IMR-90 (cell line): ENCODE measurements at regions not wholly inside any gene's neighbourhood (a gene's known extent, or its start where the extent isn't known, plus 50 kb on each side); places are given as distances from the start of the nearest gene placed in this dataset.

ENCODE experiments used
- ATAC-seq: fragments of 200-7000 bp; cut with Tn5 transposase; 2 replicates; pipeline ENCODE4 v1.9.1; 2020; ENCODE audit warnings: low read depth, mild to moderate bottlenecking, moderate library complexity
- BruUV-seq: library from RNA; stranded (reverse); fragments of 400-500 nt; replicated peaks from 2 replicates; lab custom pipeline; 2021; lab: Mats Ljungman, UMichigan
- CTCF ChIA-PET: fragments of 300-600 bp; formaldehyde crosslinking; extraction: SDS; loops from one replicate; lab custom pipeline; 2021; ENCODE audit warnings: antibody characterized with exemption; lab: Yijun Ruan, JAX
- POLR2A ChIA-PET: fragments of 300-600 bp; sonication (Branson Sonifier 250); formaldehyde crosslinking; loops from one replicate; lab custom pipeline; 2022; ENCODE audit warnings: antibody characterized with exemption; ENCODE audit not compliant: unreplicated experiment; lab: Charles Lee
- DNase-seq: peaks from one replicate; pipeline ENCODE4 v3.0.0; 2013
- H2AFZ ChIP-seq: replicated peaks from 2 replicates; pipeline ENCODE3; 2013; ENCODE audit warnings: low read length, mild to moderate bottlenecking; ENCODE audit not compliant: poor library complexity
- H2AK5ac ChIP-seq: 2 replicates; pipeline ENCODE4 v1.6.1; 2013; ENCODE audit warnings: low read depth, low read length, inconsistent platforms
- H2AK9ac ChIP-seq: replicated peaks from 2 replicates; pipeline ENCODE3; 2013; ENCODE audit warnings: mild to moderate bottlenecking, low read depth, low read length, moderate library complexity; ENCODE audit not compliant: poor library complexity
- H2BK120ac ChIP-seq: 2 replicates; pipeline ENCODE4 v1.6.1; 2013; ENCODE audit warnings: low read depth, low read length, inconsistent platforms
- H2BK15ac ChIP-seq: 3 replicates; pipeline ENCODE4 v1.6.1; 2013; ENCODE audit warnings: low read depth, low read length, inconsistent platforms
- H2BK20ac ChIP-seq: 2 replicates; pipeline ENCODE4 v1.6.1; 2013; ENCODE audit warnings: low read depth, mild to moderate bottlenecking, inconsistent platforms, low read length, moderate library complexity
- H2BK5ac ChIP-seq: 2 replicates; pipeline ENCODE4 v1.6.1; 2013; ENCODE audit warnings: mild to moderate bottlenecking, low read depth, low read length, inconsistent platforms; ENCODE audit not compliant: poor library complexity, severe bottlenecking
- H3K14ac ChIP-seq: replicated peaks from 2 replicates; pipeline ENCODE4 v1.6.1; 2013; ENCODE audit warnings: low read depth, low read length, inconsistent platforms
- H3K18ac ChIP-seq: 2 replicates; pipeline ENCODE4 v1.6.1; 2013; ENCODE audit warnings: low read depth, low read length, control low read depth
- H3K23ac ChIP-seq: 2 replicates; pipeline ENCODE4 v1.6.1; 2013; ENCODE audit warnings: low read depth, low read length, inconsistent platforms
- H3K27ac ChIP-seq: 2 replicates; pipeline ENCODE4 v1.5.1; 2013; ENCODE audit warnings: mild to moderate bottlenecking, control low read depth, low read length; ENCODE audit not compliant: insufficient read depth
- H3K27me3 ChIP-seq: 2 replicates; pipeline ENCODE4 v1.6.1; 2013; ENCODE audit warnings: low read length; ENCODE audit not compliant: control insufficient read depth, insufficient read depth
- H3K36me3 ChIP-seq: 2 replicates; pipeline ENCODE4 v1.6.1; 2013; ENCODE audit warnings: low read length, mixed read lengths; ENCODE audit not compliant: control insufficient read depth, insufficient read depth
- H3K4ac ChIP-seq: 2 replicates; pipeline ENCODE4 v1.6.1; 2013; ENCODE audit warnings: low read depth, low read length, inconsistent platforms
- H3K4me1 ChIP-seq: 2 replicates; pipeline ENCODE4 v1.6.1; 2013; ENCODE audit warnings: low read length, mixed read lengths; ENCODE audit not compliant: control insufficient read depth, insufficient read depth
- H3K4me2 ChIP-seq: 2 replicates; pipeline ENCODE4 v1.6.1; 2013; ENCODE audit warnings: low read depth, mild to moderate bottlenecking, control low read depth, low read length, moderate library complexity
- H3K4me3 ChIP-seq: 2 replicates; pipeline ENCODE4 v1.5.1; 2013; ENCODE audit warnings: low read depth, mild to moderate bottlenecking, control low read depth, low read length, moderate library complexity; ENCODE audit not compliant: insufficient read depth
- H3K56ac ChIP-seq: 2 replicates; pipeline ENCODE4 v1.6.1; 2013; ENCODE audit warnings: low read length, inconsistent platforms; ENCODE audit not compliant: insufficient read depth; ENCODE audit errors: extremely low read depth
- H3K79me1 ChIP-seq, 2 experiments: 2 replicates each; pipeline ENCODE4 v1.6.1; 2013; ENCODE audit warnings: low read length in 2 of 2, inconsistent platforms in 1 of 2, low read depth in 1 of 2
- H3K9ac ChIP-seq: 2 replicates; pipeline ENCODE4 v1.6.1; 2013; ENCODE audit warnings: low read depth, low read length, control low read depth
- H3K9me1 ChIP-seq: 2 replicates; pipeline ENCODE4 v1.6.1; 2013; ENCODE audit warnings: low read length, inconsistent platforms; ENCODE audit not compliant: insufficient read depth
- H3K9me3 ChIP-seq: 2 replicates; pipeline ENCODE4 v1.6.1; 2013; ENCODE audit warnings: low read length; ENCODE audit not compliant: control insufficient read depth, insufficient read depth
- H4K20me1 ChIP-seq: 2 replicates; pipeline ENCODE4 v1.6.1; 2013; ENCODE audit warnings: low read length, inconsistent platforms; ENCODE audit not compliant: insufficient read depth
- H4K5ac ChIP-seq: 2 replicates; pipeline ENCODE4 v1.6.1; 2013; ENCODE audit warnings: mild to moderate bottlenecking, low read depth, low read length, control low read depth
- H4K8ac ChIP-seq, 2 experiments: 2 replicates each; pipeline ENCODE4 v1.6.1; 2013; ENCODE audit warnings: low read depth in 2 of 2, low read length in 2 of 2, control low read depth in 1 of 2, inconsistent platforms in 1 of 2
- H4K91ac ChIP-seq: 2 replicates; pipeline ENCODE4 v1.6.1; 2013; ENCODE audit warnings: low read depth, low read length, inconsistent platforms; ENCODE audit not compliant: insufficient read depth
- CHD1 ChIP-seq: IDR thresholded peaks from 2 replicates; pipeline ENCODE4 v1.6.1; 2012; ENCODE audit warnings: low read depth, low read length, improper control_type of control experiment
- MAFK ChIP-seq: IDR thresholded peaks from 2 replicates; pipeline ENCODE4 v1.6.1; 2012; ENCODE audit warnings: low read depth, low read length, improper control_type of control experiment
- MXI1 ChIP-seq: IDR thresholded peaks from 2 replicates; pipeline ENCODE4 v1.6.1; 2012; ENCODE audit warnings: low read depth, mild to moderate bottlenecking, low read length, moderate library complexity, borderline replicate concordance
- NFE2L2 ChIP-seq: fragments of 150-350 bp; IDR thresholded peaks from 2 replicates; pipeline ENCODE4 v1.6.1; 2016; ENCODE audit warnings: low read depth, mild to moderate bottlenecking, low read length
- POLR2A ChIP-seq: IDR thresholded peaks from 2 replicates; pipeline ENCODE4 v1.6.1; 2012; ENCODE audit warnings: mild to moderate bottlenecking, low read depth, low read length
- RFX5 ChIP-seq: IDR thresholded peaks from 2 replicates; pipeline ENCODE4 v1.8.0; 2012; ENCODE audit warnings: low read depth, mild to moderate bottlenecking, low read length, moderate library complexity
- WGBS, 2 experiments: methylation state at CpG; one replicate each; pipeline versions ENCODE4 v1.1.5 to v1.1.7; 2013; ENCODE audit warnings: missing lambda C conversion rate in 2 of 2; ENCODE audit not compliant: insufficient read length in 1 of 2; ENCODE audit errors: extremely low coverage in 2 of 2; 5-methylcytosine and 5-hydroxymethylcytosine counted together
- dilution Hi-C: fragments of 300-500 bp; cut with HindIII; formaldehyde crosslinking; loops from one replicate; pipeline ENCODE4 v1.14.3; 2018; ENCODE audit warnings: low sequenced_read_pairs; ENCODE audit not compliant: unreplicated experiment
- in situ Hi-C: fragments of 300-500 bp; cut with MboI; formaldehyde crosslinking; loops from 3 replicates; pipeline ENCODE4 v1.14.3; 2019; ENCODE audit warnings: low sequenced_read_pairs, inconsistent platforms, mixed read lengths
- intact Hi-C: fragments of 100-400 bp; cut with micrococcal nuclease; formaldehyde crosslinking; loops from 2 replicates; pipeline ENCODE4 v1.10.0; 2022
- TF ChIP-seq, protein P1 (sequence below): fragments of 150-350 bp; IDR thresholded peaks from 2 replicates; pipeline ENCODE4 v1.6.1; 2017; ENCODE audit warnings: mild to moderate bottlenecking, antibody characterized with exemption, low read length, low read depth
- TF ChIP-seq, protein P2 (sequence below): conservative IDR thresholded peaks from 2 replicates; pipeline ENCODE4 v1.5.1; 2012; ENCODE audit warnings: mild to moderate bottlenecking, low read depth, low read length, improper control_type of control experiment

DNA sequence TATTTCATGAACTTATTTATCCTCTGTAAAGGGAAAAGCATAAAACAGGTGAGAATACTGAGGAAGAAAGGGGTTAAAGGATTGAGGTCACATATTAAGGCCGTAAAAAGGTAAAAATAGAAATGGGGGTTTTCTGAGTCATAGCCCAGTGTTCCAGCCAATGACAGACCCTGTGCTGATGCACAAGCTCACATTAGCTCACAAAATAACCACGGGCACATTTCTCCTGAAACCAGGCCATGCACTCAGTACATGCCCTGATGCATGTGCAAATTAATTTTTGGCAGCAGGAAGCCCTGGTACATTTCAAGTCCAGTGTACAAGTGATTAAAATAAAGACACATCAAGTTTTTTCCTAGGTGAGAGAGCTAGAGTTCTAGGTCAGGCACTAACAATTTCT, 194.4 kb downstream of the TMEM200A start:
- Histone ChIP-seq H3K27me3 (no peaks in the 10 kb centered on the region), H3K9ac (no peak overlapping the region), H3K27ac (no peak overlapping the region), H3K36me3 (no peaks in the 10 kb centered on the region), H3K4ac (no peak overlapping the region), H3K18ac (no peak overlapping the region), H2BK120ac (no peak overlapping the region), H2BK20ac (no peak overlapping the region), H2BK5ac (no peak overlapping the region), H3K56ac (no peak overlapping the region), H3K14ac (no peak overlapping the region), H3K9me1 (no peaks in the 10 kb centered on the region), H3K4me1 (peaks cover 2% of the 10 kb centered on the region; the same call in 1 of the 2 replicates), H3K79me1 (no peaks in the 10 kb centered on the region), H4K20me1 (no peaks in the 10 kb centered on the region), H3K9me3 (no peaks in the 10 kb centered on the region), H2AK9ac (no peak overlapping the region), H4K5ac (no peak overlapping the region), H2AK5ac (no peak overlapping the region), H2BK15ac (no peak overlapping the region), H3K23ac (no peak overlapping the region), H2AFZ (no peak overlapping the region), H3K4me3 (no peak overlapping the region), H3K4me2 (no peak overlapping the region; the same call in 1 of the 2 replicates), H4K8ac (no peak overlapping the region), H4K91ac (no peak overlapping the region)
- dilution Hi-C loops (no loop called here), in situ Hi-C loops (no loop called here), intact Hi-C loops (no loop called here)
- CTCF ChIA-PET: interaction anchor here (0.6 kb wide), 2 partner anchors 62 to 132 kb away, joined by 3 to 4 read pairs; no protein-coding TSS in a partner anchor
- TF ChIP-seq RFX5 (no peak), CHD1 (no peak), MAFK (no peak), POLR2A (no peak), NFE2L2 (no peak), MXI1 (no peak)
- TF ChIP-seq, protein P1, sequence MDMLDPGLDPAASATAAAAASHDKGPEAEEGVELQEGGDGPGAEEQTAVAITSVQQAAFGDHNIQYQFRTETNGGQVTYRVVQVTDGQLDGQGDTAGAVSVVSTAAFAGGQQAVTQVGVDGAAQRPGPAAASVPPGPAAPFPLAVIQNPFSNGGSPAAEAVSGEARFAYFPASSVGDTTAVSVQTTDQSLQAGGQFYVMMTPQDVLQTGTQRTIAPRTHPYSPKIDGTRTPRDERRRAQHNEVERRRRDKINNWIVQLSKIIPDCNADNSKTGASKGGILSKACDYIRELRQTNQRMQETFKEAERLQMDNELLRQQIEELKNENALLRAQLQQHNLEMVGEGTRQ: no peak
- TF ChIP-seq, protein P2, sequence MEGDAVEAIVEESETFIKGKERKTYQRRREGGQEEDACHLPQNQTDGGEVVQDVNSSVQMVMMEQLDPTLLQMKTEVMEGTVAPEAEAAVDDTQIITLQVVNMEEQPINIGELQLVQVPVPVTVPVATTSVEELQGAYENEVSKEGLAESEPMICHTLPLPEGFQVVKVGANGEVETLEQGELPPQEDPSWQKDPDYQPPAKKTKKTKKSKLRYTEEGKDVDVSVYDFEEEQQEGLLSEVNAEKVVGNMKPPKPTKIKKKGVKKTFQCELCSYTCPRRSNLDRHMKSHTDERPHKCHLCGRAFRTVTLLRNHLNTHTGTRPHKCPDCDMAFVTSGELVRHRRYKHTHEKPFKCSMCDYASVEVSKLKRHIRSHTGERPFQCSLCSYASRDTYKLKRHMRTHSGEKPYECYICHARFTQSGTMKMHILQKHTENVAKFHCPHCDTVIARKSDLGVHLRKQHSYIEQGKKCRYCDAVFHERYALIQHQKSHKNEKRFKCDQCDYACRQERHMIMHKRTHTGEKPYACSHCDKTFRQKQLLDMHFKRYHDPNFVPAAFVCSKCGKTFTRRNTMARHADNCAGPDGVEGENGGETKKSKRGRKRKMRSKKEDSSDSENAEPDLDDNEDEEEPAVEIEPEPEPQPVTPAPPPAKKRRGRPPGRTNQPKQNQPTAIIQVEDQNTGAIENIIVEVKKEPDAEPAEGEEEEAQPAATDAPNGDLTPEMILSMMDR: no peak
- POLR2A ChIA-PET: no interaction called here
- WGBS, 2 experiments: 60% methylated on average over 1 of the region's 2 CpGs; no CpG with 5 or more reads in 1 of the 2 experiments
- DNase-seq (peak; percentile 29), ATAC-seq (no peak)
- BruUV-seq: no TSS peak
